Stimulated activated CD8-positive, alpha-beta memory T cell treated with anti-CD3 and anti-CD28 coated beads, Interleukin-15, amount 100 ng/mL, for 1 hour (primary cell): ENCODE measurements at regions not wholly inside any gene's neighbourhood (a gene's known extent, or its start where the extent isn't known, plus 50 kb on each side); places are given as distances from the start of the nearest gene placed in this dataset.

Experiments used
- DNase-seq: peaks from one replicate; pipeline ENCODE4 v3.0.0-alpha.2; 2020; ENCODE audit warnings: low read depth

DNA sequence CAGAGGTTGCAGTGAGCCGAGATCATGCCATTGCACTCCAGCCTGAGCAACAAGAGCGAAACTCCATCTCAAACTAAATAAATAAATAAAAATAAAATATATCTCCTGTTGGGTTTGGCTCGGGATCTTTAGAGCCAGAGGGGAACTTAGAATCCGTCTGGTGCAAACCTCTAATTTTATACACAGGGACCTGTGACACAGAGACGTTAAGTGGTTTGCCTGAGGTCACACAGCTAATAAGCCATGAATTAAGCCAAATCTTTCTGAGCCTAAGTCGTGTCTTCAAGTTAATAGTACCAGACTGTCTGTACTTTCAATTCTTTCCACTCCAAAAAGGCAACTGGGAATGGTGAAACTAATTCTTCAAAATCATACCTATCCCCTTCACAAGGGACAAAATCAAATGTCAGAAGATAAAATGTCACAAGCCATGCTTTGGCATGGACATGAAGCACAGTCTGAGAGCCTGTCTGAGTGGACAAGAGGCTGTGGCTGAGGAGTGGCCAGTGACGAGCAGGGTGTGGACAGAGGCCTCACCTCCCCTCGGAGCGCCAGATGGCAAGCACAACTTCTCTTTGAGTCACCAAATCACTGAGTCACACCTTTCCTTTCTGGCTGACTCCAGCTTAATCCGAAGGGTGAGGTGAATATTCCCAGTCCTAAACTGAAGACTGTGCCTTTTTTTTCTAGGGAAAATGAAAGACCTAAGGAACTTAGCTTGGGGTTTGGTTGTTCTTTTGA is 177.4 kb downstream of the TFAP2A start:
- DNase-seq = no peak

DNA sequence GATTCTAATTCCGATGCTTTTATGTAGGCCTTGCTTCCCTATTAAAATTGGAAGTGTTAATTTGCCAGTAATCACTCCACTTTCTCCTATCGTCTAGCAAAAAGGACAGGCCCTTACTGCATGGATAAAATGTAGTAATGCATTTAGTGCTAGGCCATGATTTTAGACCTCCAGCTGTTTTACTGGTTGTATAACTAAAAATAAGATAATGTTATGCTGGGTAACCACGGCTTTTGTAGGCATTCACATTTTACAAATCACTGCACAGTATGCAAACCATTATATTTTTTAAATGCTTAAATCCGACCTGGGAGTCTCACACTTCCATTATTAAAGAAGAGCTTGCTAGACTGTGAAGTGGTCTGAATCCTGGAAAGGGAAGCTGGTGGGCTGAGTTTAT is 179.5 kb downstream of the TFAP2A start:
- no peak for DNase-seq

DNA sequence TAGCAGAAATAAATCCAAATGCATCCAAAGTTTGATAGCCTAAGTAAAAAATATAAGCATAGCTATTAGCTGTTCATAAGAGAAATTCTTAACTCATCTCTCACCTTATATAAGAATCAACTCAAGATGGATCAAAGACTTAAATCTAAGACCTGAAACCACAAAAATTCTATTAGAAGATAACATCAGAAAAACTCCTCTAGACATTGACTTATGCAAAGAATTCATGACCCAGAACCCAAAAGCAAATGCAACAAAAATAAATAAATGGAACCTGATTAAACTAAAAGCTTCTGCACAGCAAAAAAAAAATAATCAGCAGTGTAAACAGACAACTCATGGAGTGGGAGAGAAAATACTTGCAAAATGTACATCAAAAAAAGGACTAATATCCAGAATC is 184.3 kb downstream of the TFAP2A start:
- no peak for DNase-seq

DNA sequence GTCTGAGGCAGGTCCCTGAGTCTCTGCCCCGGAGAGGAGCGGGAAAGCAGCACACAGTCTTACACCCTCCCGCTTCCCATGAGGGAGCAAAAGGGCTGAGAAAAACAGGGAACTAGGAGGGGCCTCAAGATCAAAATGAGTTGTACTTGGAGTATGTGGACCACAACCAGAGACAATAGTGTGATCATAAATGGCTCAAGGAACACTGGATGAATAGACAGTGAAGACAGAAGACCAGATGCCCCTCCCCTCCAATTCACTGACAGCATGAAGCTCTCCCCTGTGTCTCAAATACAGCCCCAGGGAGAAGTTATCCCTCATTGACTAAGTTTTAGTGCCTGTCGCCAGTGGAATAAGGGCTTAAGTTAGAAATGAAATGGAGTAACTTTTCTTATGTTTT is 191.0 kb downstream of the TFAP2A start:
- DNase-seq = no peak

DNA sequence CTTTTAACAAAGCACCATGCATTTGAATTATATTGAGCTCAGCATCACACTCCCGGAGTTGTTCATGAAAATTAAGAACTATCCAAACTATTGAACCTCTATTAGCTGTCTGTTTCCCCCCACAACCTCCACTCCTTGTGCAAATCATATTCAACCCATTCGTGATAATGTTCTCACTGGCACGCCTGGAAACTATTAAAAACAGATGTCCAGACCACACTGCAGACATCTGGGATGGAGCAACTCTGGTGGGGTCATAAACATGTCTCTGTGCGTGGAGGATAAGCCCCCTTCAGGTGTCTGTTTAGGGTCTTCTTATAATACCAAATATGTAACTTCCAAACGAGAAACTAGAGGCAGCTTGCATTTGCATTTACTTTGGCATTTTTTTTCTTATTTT is 193.7 kb downstream of the TFAP2A start:
- DNase-seq = no peak

DNA sequence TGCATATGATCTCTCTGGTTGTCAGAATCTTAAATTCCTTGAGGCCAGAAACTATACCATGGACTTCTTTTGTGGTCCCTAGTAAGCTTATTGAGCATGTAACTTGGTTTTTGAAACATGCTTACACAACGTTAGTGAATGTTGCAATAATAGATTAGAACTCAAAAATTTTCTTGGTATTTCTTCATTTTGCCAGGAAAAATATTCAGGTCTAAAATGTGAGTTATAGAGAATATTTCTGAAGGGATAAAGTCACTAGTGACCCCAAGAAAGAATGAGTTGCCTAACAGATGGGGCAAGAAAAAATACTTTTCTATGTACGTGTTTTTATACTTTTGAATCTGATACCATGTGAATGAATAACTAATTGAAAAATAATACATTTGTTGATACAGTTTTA is 195.4 kb downstream of the TFAP2A start:
- DNase-seq = no peak

DNA sequence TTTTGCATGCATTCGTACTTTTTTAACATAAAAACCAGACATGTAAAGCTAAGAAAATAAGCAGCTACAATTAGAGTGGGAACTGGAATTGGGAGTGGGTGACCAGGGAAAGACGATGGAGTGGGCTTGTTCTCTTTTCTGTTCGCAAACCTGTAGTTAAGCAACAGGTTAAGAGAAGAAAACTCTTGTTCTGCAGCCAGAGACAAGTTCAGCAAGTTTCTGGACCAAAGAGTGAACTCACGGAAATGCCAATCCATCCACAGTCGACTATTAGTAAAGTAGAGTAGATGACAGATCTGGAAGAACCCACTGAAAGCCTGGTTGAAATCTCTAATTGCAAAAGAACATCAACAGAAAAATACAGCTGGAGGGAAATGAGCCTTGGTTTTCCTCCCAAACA is 197.8 kb downstream of the TFAP2A start:
- no peak for DNase-seq

DNA sequence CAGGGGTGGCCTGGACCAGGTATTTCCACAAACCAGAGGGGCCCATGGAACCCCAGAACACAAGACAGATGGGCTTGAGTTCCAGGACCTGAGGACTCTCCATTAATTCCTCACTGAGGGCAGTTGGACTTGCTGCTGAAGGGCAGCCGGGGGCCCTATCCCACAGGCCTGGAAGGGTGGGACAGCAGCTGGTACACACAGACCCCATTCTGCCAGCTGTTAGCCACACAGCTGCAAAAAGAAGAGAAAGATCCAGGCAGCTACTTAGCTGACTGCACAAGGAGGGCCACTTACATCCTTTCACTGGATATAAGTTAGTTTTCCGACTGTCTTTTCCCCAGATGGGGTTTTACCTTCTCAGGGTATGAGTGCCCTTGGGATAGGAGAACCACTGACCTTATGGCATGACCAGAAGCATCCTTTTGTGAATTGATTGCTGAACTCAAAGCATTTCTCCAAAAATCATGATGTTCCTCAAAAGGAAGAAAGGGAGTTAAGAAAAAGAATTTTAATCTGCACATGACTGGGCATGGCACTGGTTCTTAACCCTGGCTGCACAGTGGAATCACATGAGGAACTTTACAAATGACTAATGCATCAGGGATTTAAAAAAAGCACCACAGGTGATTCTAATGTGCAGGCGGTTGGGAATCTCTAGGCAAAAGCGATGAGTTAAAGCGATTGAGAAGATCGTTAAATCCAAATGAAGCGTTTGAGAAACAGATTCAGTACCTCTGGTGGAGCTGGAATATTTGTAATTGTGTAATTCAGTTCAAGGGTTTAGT is 199.4 kb downstream of the TFAP2A start:
- no peak for DNase-seq

DNA sequence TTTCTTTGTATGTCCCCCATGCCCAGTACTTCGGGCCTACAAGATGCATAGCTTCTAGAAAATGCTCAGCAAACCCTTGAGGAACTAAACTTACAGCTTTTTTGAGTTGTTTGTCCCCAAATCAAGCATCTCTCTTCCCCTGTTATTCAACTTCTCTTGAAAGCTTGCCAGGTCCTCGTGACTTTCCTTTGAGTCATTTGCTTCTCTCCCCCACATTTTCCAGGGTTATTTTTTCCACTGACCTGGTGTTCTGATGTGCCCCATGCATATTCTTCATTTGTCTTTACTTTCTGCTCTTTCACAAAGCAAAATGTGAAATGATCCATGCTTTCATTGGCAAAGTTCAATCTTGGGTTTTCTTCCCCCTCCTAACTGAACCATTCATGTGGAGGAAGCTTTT is 204.8 kb downstream of the TFAP2A start:
- DNase-seq = no peak

DNA sequence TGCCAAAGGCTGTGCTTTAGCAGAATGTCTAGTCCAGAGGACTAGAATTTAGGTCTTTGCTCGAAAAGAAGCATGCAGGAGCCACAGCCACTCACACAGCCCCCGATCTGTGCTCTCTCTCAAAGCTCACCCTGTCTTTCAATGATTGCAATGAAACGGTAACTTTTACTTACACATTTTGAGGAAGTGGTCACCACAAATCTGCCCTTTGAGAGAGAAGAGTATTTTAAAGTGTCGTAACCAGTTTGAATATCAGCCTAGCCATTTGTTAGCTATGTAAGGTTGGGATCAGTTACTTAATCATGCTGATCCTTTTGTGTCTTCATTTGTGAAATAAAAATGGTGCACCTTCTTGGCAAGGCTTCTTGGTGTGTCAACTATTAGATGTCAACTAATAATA is 209.0 kb downstream of the TFAP2A start:
- DNase-seq = no peak

DNA sequence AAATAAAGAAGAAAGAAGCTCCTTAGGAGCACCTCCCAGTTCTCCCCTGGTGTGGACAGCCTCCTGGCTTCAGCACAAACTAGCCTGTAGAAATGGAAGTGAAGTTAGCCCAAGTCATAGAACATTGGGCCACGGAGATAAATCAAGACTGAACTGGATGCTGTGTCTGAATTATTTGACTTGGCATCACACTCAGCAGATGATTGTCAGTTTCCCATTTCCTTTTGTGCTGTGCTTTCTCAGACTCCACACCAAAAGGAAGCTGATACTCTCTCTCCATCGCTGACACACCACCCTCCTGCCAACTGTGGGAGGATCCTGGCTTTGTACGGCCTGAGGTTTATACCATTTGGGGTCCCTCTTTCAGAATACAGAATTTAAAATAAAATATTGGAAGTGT is 209.8 kb downstream of the TFAP2A start:
- DNase-seq = no peak

DNA sequence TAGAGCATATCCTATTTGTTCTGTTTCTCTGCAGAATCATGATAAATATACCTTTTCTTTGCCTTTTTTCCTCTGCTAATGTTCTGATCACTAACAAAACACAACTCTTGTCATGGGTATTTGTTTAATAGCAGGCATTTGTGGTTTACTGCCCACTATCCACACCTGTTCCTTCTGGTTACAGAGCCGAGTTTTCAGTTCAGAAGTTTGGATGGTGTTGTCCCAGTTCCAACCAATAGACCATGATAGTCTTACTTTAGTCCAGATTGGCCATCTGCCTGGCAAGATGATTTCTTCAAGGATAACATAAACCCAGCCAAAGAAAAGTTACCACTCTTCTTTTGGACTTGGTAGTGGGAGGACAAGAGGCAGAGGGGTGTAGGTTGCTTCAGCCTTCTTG is 211.2 kb downstream of the TFAP2A start:
- no peak for DNase-seq

DNA sequence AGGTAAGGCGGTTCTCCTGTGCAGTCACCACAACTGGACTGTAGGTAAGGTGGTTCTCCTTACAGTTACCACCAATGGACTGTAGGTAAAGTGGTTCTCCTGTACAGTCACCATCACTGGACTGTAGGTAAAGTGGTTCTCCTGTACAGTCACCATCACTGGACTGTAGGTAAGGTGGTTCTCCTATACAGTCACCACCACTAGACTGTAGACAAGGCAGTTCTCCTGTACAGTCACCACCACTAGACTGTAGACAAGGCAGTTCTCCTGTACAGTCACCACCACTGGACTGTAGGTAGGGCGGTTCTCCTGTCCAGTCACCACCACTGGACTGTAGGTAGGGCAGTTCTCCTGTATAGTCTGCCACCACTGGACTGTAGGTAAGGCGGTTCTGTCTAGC is 212.3 kb downstream of the TFAP2A start:
- DNase-seq = no peak

DNA sequence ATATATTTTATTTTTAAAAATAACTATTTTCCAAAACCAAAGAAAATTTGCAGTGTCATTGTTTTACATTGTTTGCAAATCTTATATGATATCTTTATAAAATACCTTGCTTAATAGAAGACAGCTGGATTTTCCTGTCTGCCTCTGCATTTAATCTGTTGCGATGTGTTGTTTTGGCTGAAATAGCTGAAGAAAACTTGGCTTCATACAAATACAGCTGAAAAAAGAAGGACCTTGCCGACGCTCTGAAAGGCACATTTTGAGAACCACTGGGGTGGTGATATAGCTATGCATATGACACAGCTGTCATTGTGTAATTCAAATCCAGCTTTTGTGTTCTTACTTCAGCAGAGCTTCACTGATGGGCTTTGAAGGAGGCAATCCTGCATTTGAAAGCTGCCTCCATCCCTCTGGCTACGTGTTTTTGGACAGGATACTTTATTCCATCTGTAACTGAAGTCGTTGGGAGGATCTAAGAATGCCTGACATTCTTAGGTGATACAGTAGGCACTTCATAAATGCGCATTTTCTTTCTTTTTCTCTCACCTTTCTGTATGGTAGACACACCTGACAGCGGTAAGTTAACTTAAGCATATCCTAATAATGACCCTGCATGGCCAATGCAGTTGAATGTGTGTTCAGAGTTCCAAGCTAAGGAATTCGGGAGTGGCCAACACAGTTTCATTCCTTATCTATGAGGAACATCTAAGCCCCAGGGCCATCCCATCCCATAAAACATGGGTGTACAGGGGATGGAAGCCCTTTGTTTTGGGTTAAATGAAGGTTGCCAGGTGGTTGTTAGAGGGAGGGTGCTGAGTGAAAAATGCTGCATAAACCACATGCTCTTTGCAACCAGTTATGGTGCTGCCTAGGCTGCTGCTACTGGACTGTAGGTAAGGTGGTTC is 213.0 kb downstream of the TFAP2A start:
- DNase-seq = no peak

DNA sequence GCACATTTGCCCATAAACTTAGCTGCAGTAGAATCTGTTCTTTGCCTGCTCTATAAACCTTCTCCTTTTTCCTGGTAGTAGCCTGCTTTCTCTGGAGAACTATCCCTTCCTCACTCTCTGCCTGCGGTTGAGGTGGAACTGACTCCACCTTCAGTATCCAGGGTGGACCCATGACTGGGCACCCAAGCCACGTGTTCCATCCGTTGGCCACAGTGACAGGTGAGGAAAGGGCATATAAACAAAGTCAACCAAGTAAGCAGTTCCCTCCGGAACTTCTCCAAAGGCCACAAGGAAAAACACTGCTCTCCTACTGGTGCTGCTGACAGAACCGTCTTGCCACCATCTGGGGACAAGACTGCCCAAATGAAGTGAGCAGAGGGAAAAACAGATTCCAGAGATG is 218.8 kb downstream of the TFAP2A start:
- no peak for DNase-seq

DNA sequence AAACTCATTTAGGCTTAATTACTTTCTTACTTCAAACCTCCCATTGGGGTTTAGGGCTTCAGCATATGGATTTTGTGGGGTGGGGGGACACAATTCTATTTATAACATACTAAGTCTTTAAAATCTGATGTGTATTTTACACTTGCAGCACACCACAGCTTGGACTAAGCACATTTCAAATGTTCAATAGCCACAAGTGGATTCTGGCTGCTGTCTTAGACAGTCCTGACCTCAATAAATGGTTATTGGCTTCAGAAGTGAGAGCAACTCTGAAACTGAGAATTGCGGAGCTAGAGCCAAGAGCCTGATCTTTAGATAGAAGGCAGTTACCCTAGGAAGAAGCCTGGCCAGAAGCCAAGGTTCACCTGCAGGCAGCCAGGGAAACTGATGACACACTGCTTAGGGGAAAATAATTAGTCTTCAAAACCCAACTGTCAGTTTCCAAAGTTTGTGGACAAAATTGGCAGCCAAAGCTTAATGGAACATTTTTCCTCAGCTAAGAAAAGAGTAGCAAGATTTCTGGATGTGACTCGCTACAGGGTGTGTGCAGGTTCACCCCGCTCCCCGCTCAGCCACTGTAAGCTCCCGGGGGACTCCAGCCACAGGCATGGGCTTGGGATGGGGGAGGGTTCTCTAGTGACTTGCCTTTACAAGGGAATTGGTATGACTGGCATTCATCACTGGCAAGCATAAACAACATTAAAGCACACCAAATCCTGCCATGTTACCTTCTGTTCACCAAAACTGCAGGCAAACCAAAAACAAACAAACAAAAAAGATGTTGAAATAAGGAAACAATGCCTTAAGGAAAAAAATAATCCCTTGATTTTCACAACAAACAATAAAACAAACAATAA is 219.8 kb downstream of the TFAP2A start:
- DNase-seq = no peak

DNA sequence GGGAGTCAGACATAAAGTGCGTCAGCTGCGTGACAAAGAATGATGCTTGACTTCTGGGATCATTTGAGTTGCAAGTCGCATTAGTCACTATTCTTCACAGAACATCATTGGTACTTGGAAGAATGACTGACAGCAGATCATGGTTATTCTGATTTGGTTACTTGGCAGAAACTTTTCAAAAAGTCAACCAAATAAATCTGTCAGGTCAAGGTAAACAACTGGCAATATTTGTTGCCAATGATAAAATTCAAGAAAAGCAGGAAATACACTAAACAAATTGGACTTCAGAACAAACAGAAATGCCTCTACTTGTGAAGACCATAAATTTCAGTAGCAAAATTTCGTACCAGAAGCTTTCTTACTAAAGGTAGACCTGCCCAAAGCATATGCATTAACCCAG is 221.6 kb downstream of the TFAP2A start:
- DNase-seq = no peak

DNA sequence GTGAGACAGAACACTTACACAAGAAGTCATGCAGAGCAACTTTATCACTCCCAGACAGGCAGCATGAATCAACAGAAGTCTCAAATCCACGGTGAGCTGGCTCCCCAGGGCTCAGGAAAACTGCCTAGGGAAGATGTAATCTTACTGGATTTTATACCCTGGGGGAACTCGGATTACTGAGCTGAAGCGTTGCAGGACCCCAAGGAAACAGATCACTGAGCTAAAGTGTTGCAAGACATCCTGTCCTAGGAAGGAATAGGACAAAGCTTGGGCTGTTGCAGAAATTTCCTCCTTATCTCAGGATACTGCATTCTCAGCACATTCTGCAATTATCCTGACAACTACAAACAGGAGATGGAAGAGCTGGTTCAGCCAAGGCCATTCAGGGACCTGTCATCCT is 224.8 kb downstream of the TFAP2A start:
- DNase-seq = no peak

DNA sequence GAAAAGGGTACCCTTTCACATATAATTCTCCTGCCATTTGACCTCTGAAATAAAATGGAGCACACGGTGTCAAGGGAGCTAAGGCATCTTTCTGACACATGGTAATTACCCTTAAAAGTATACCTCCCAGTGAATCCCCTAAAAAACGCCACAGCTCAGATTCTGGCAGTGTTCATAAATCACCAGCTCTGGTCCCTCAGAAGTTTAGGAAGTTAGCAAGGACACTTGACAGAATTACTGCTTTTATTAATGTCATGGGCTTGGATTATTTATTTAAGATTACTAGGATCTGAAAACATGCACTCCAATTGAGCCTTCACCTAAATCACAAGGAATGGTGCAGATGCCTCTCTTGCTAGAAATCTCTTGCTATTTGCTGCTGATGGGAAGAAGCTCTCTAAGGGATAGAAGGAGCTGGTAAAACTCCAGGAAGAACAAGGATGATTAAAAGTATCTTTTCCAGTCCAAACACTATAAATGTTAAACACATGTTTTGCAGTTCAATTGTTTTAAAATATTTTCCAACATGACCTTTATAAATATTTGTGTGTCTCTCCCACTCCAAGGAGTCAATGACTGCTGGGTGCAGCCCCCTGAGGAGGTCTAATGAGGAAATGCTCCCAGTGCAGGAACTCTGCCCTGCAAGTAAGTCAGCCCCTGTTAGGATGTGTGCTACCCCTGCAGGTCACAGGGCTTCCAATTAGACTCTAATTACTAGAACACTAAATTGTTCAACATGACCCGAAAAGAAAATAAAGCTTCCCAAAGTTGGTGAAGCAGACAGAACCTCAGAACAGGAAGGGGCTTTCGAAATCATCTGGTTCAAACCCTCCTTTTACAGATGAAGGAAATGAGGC is 230.3 kb downstream of the TFAP2A start:
- DNase-seq = no peak

DNA sequence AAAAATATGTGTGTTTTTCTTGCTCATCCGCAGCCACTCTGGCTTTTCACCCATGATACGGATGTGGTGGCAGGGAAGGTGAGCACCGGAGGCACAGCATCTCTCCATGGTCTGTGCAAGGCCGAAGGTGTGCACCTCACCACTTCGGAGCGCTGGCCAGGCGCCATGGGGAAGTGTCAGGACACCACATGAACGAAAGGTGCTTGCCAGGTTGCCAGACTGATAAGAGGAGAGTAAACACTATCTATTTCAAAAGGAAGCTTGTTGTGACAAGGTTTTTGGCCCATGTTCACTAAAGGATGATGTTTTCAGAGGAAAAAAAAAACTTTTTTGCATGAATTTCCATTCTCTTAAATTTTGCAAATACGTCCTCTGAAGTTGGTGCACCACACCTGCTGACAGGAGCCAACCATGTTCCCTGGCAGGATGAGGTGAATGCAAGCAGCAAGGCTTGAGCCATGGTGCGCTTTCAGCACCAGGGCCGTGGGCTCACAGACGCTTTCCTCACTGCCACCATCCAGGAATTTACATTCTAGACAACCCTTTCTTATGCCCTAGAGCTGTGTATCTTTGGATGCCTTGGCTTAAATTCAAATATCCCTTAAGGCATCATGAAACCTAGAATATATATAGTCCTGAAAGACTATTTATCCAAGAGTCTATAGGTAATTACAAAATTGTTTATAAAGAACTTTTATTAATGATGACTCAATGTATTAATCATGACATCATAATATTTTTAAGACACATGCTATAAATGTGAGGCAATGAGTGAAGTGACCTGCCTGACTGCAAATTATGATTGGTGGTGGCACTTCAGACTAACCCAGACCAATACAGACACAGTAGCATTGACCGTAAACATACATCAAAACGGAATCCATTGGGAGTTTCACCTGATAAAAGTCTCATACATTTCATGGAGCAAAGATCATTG is 234.5 kb downstream of the TFAP2A start:
- DNase-seq = no peak
